ENCODE measurements at regions not wholly inside any gene's neighbourhood (a gene's known extent, or its start where the extent isn't known, plus 50 kb on each side); places are given as distances from the start of the nearest gene placed in this dataset.

DNA sequence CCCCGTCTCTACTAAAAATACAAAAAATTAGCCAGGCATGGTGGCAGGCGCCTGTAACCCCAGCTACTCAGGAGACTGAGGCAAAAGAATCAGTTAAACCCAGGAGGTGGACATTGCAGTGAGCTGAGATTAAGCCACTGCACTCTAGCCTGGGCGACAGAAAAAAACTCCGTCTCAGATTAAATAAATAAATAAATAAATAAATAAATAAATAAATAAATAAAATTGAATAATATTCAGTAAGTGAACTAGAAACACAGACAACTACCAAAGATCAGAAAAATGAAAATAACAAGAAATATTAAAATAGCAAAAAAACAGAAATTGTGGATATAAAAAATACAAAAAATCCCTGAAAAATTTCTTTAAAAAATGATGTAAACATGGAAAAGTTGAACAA, 172.4 kb downstream of the ZNF486 start:
- TF ChIP-seq GATA2 (IDR thresholded peaks at IDR 0.05; ENCODE audit: low read depth, low read length) (no peak), GATA3 (IDR thresholded peaks at IDR 0.05; ENCODE audit: low read depth, low read length) (no peak)

Data from SH-SY5Y (cell line).